ENCODE measurements at regions not wholly inside any gene's neighbourhood (a gene's known extent, or its start where the extent isn't known, plus 50 kb on each side); places are given as distances from the start of the nearest gene placed in this dataset.

DNA sequence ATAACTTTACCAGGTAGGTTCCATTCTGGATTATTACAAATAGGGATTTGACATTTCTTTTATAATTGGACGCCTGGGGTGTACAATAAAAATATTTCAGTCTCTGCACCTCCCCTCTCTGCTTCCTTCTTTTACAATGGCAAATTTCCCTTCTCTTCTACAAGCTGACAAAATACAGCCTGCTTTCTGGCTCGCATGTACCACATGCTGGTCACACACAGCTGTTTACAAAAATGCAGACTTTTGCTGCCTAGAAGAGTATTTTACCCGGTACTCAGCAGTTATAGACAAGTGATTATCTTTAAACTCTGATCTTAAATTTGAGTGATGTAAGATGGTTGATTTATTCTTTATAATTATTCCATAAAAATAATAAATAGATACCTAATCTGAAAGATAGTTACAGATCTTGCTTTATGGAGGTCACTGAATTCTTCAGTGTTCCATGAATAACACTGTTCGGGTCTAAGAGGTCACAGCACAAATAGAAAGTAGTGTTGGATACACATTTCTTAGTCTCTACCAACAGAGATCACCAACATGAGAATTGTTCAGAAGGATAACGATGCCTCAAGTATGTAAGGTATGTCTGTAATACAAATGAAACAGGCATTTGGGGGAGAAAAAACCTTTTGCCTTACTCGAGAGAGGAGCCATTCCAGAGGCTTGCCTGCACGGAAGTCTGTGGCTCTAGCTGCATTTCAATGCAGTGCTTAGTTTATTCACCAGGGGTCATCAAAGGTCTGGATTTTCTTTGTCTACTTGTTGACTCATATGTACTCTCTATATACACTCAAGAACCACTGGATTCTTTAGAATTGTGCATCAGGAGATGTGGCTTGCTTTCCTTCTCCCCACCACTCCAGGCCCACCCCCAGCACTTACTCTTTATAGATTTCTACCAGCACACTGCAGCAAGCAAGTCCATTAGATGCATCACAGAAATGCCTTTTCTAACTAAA is 206.6 kb upstream of the RFX3 start:
- DNase-seq = peak; percentile 42

DNA sequence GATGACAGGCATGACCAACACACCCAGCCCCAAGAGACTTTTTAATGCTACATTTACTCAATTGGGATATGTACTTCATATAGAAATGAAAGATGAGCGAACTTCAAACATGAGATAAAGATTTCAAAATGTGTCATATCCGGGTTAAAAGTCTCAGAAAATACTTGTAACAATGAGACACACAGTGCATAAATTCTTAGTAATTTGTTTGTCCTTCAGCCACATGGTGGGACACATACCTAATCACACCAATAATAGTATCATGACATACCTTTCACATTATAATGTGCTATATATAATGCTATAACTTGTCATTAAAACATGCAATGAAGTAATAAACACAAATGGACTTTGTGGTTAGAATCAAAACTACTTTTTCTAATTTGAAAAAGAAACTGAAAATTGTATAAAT is 204.7 kb upstream of the RFX3 start:
- no peak for DNase-seq

DNA sequence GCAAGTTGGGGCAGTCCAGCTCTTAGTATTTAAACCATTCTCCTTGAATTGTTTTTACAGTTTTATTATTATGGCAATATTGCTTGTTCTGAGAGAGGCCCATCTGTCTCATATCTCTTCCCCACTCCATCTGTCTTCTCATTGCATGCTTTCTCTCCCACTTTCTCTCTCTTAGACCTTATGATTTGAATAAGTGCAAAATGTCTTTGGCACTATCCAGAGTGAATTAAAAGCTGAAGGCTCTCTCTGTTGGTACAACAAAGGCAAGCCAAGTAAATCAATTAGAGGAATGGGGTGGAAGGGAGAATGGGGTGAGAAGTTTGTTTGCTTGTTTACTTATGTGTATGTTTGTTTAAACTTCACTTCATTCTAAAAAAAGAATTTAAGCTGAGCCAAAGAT is 195.3 kb upstream of the RFX3 start:
- no peak for DNase-seq

DNA sequence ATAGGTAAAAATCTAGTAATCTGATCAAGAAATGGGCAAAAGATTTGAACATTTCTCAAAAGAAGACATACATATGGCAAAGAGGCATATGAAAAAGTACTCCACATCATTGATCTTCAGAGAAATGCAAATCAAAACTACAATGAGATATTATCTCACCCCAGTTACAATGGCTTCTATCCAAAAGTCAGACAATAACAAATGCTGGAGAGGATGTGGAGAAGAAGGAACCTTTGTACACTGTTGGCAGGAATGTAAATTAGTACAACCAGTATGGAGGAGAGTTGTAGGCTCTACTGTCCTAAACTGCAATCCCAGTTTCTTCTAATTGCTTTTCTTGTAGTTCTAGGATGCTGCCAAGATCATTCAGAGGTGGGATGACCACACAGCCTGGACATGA is 193.5 kb upstream of the RFX3 start:
- DNase-seq = no peak

- DNase-seq = no peak
These were observed 190.6 kb upstream of the RFX3 start for GRCh38 chr9:3716415-3716814.

DNA sequence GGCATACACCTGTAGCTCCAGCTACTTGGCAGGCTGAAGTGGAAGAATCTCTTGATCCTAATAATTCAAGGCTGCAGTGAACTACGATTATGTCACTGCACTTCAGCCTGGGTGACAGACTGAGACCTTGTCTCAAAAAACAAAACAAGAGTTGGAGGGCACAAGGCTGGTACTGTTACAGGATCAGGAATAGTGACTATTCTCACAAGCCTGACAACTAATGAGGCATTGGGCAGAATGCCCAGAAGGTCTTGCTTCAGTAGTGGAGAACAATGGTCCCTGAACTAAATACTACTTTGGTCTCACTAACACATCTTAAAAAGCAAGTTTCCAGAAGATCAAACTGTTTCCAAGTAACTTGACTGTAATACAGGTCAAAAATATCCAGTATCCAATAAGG is 182.9 kb upstream of the RFX3 start:
- DNase-seq = no peak

GRCh38 chr9:3704890-3705289 is 179.1 kb upstream of the RFX3 start:
- no peak for DNase-seq

DNA sequence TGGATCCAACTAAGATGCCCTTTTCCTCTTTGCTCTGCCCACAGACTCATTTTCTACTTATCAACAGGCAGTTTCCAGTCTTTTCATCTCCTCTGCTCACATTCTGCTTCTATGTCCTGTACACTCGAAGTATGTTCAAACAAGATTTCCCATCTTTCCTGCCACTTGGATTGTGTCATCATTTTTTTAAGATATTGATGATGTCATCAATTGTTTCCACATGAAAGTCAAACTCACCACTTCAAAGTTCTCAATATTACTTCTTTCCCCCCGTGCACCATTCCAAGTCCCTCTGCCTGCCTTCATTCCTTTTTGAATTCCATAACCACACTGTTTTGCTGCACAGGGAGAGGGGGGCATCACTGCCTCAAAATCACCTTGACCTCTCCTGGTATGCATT is 175.0 kb upstream of the RFX3 start:
- no peak for DNase-seq

- DNase-seq = no peak
These were observed 174.1 kb upstream of the RFX3 start for GRCh38 chr9:3699883-3700282.

DNA sequence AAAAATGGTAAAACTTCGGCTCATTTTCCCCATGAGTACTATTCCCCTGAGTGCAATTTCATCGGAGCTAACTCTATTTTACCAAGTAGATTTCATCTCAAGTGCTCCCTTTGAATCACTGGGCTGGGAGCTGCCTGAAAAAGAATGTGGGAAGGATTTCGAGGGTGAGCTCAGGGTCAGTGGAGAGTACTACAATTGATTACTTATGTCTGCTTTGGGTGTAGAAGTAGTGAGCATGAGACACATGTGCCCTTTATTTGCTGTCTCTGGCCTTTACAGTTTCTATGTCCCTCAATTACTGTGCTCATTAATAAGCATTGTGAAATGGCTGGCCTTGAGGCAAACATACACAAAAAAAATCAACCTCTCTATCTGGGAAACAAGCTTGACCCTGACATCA is 172.7 kb upstream of the RFX3 start:
- DNase-seq = no peak

- DNase-seq = no peak
These were observed 172.3 kb upstream of the RFX3 start for GRCh38 chr9:3698076-3698475.

DNA sequence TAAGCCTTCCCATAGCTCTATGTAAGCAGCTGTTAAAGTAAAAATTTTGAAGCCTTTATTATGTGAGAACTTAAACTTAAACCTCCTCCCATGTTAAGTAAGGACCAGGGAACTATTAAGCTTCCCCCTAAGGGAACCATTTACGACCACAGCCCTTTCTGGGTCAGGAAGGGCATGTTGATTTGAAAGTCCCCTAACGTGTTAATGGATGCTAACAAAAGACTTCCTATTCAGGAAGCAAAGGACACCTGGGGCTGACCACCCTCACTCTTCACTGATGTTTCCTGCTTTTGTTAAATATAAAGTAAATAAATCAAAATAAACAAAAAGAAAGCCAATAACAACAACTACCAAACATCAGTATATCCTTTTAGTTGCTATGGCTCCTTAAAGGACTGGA is 170.6 kb upstream of the RFX3 start:
- DNase-seq = no peak

- DNase-seq = no peak
These were observed 166.8 kb upstream of the RFX3 start for GRCh38 chr9:3692606-3693005.

DNA sequence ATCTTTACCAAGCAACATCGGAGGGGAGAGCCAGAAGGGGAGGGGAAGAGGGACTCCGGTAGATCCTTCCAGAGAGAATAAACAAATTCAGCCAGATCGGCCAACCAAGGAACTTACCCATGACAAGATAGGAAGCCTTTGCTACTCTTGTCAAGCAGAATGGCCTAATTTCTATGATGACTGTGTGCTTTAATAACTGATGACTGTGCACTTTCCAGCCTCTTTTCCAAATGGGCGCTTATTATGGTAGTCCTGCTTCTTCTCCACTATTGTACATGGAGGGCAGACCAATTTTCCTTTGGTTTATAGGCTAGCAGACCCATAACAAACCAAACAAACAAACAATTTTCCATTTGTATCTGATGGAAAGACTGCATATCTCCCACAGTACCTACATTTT is 163.8 kb upstream of the RFX3 start:
- DNase-seq = no peak

DNA sequence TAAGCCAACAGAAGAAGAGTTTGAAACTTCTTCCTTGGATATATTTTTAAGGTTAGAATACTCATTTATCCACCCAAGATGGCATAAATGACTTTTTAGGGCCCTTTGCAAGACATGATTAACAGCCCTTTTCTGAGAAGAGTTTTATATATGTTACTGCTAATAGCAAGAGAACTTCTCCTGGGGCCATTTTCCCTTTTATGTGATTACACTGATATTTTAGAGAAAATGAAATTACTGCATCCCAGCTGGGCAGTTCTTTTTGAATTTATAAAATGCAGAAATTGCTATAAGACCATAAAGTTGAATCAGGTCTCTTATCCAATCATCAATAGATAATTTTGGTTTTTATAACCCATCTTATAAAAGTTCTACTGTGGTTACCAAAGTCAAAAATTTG is 161.3 kb upstream of the RFX3 start:
- no peak for DNase-seq

DNA sequence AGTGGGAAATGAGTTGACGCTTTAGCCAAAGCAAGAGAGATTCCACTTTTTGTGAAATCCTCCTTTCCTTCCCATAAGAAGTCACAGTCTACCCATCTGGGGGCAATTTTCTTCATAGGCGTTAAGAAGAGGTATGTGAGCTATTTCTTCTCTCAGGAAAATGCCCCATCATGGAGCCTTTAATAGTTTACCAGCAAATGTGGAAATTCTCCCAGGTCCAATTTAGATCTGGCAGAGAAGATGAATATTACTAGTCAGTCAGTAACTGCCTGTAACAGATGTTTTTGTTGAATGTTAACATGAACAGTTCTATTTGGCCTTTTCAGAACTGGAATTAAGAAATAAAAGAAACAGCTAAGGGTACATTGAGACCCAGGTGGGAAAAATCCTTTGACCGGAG is 156.4 kb upstream of the RFX3 start:
- no peak for DNase-seq

DNA sequence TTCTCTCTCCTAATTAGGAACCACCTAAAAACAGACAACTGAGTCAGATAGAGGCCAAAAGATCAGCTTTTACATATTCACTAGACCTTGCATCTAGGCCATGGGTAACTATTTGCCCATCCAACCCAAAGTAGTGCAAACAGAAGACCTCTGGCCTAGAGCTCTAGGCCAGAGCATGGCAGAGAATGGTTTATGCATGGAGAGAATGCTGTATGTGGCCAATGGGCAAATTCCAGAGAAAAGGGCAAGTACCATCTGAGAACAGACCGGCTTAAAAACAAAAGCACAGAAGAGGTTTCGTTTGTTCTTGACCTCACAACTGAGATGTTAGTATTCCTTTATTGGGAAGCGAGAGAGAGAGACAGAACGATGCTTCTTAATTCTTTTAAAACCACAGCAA is 151.7 kb upstream of the RFX3 start:
- DNase-seq = no peak

- no peak for DNase-seq
These were observed 151.0 kb upstream of the RFX3 start for GRCh38 chr9:3676766-3677165.

- DNase-seq = no peak
These were observed 150.1 kb upstream of the RFX3 start for GRCh38 chr9:3675946-3676345.

GRCh38 chr9:3674561-3674960 is 148.8 kb upstream of the RFX3 start:
- DNase-seq = no peak

GRCh38 chr9:3672399-3672798 is 146.6 kb upstream of the RFX3 start:
- no peak for DNase-seq

DNA sequence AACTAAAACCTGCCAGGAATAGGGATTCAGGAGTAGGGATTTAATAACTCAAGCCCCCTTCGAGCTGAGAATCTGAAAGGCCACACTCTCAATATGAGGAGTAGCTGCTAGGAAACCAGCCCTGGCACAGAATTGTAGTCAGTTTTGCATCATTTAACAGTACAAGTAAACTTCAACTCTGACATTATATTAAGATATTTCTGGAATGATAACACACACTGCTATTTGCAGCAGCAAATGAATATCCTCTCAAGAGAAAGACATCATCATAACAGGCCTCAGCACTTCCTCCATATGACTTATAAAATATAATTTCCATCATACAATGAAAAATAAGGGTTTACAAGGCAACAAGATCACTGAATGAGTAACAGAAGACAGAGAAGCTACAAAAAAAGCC is 138.2 kb upstream of the RFX3 start:
- DNase-seq = no peak

DNA sequence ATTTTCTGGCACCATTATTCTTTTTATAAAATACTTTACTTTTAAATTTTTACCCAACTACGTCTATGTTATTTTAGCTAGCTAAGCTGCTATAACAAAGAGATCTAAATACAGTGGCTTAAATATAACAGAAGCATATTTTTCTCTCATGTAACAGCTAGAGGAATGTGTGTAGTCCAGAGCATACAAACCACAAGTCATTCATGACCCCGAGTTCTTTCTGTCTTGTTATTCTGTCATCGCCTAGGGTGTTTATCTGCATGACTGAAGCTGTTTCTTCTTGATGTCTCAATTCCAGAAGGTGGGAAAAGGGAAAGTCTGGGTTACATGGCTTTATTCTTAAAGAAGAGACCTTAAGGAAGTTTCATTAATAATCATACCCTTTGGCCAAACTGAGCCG is 136.9 kb upstream of the RFX3 start:
- no peak for DNase-seq

DNA sequence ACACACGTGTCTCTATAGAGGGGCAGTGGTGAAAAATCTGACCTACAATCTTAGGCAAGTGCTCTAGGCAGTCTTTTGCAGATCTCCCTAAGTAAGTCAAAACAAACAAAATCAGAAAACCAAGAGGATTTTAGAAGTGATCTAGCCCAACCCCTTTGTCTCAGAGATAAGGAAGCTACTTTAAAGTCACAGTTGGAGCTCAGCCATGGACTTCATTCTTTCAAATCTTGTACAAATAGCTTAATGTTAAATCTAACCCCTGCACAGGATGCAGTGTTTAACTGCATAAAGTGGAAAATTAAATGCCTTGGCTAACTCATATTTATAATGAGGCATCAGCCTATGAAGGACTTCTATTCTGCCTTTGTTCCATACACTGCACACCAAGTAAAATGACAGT is 135.1 kb upstream of the RFX3 start:
- DNase-seq = no peak

- no peak for DNase-seq
These were observed 133.8 kb upstream of the RFX3 start for GRCh38 chr9:3659647-3660046.

Measured in stimulated activated CD8-positive, alpha-beta memory T cell treated with anti-CD3 and anti-CD28 coated beads, Interleukin-4, amount 100 ng/mL, for 48 hours (primary cell).